NCI-H2227 (cell line): ENCODE measurements at regions not wholly inside any gene's neighbourhood (a gene's known extent, or its start where the extent isn't known, plus 50 kb on each side); places are given as distances from the start of the nearest gene placed in this dataset.
A peak's percentile ranks its signal among the peaks of the same experiment; 100 is the strongest.

Experiments used
- DNase-seq: peaks from one replicate; lab custom pipeline; 2025; ENCODE audit not compliant: unreplicated experiment; lab: John Stamatoyannopoulos, UW

DNA sequence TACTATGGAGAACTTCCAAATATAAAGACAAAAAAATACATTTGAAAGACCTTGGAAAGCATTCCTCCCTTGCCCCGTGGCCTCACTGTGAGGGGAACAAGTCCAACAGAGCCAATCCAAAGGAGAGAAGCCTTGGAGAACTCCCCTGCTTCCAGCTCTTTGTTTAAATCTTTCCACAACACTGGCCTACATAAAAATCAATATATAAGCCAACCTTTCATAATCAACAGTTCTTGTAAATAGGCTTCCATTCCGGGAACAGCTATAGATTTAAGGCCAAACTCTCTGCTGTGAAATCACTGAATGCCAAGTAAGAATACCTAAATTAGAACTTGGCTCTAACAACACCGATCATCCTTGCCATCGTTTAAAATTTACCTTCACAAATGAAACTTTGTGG lies 242.1 kb downstream of the HACE1 start:
- DNase-seq, result no peak

DNA sequence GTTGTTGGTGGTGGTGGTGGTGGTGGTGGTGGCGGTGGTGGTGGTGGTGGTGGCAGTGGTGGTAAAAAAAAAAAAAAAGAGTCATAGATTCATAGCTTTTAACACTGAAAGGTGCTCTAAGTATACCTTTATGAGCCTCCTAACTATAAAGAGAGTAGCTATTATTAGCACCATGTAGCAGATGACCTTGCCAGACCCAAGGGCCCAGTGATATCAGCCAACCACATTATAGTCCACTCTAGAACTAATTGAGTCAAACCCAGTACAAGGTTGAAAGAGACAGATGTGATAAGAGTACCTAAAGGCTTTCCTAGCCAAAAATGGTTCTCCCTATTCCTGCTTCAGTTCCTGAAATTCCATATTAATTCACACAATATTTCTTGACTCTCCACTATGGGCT lies 245.3 kb downstream of the HACE1 start:
- DNase-seq, result no peak

DNA sequence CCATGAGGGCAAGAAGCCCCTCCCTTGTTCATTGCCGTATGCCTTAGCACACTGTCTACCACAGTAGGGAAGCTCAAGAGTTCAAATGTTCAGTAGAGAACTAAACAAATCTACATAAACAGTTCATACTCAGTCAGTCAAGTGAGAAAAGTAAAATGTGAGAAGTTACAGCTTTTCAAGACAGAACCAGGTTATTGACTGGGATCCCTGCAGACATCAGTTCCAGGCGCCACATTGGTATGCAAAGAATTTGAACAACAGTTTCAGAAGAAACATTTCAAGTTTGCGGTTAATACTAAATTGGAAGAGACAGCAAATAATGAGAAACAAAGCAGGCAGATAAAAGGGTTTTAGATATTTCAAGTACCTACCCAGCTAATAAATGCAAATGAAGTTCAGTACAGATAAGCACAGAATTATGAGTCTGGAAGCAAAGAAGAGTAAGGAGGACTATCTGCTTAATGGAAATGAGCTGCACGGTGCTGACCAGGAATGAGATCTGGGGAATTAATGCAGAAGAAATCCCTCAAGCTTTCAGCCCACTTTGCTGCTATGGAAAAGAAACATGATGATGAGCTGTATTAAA lies 246.2 kb downstream of the HACE1 start:
- no peak for DNase-seq

DNA sequence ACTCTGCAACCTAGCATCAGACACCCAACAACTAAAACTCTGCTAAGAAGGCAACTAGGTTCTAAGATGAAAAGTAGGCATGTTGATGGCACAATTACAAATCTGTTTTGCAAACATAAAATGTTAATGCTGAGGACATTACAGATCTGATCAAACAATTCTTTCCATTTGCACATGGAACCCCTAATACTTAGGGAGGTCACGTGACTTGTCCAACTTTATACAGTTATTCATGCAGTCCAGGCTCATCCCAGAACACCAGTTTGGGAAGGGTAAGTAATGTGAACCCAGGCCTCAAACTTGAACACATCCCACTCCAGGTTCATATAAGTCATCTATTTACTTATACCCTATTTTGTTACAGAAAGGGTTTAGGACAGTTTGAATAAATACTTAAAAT lies 247.2 kb downstream of the HACE1 start:
- no peak for DNase-seq

DNA sequence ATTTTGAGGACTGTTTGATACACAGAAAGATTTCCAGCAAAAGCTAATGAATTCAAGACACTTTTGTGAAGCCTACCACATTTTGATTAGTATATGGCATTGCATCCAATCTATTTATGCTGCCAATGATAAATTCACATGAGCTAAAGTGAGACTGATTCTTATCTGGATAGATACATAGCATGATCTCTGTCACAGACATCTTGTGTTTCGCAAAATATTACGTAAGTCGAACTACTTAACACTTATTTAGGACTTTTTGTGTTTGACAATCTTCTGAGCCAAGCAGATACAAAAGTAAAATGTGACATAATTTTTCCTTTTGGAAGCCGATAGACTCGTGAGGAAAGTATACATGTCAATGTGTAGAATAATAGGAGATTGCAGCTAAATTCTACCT lies 251.6 kb downstream of the HACE1 start:
- no peak for DNase-seq

DNA sequence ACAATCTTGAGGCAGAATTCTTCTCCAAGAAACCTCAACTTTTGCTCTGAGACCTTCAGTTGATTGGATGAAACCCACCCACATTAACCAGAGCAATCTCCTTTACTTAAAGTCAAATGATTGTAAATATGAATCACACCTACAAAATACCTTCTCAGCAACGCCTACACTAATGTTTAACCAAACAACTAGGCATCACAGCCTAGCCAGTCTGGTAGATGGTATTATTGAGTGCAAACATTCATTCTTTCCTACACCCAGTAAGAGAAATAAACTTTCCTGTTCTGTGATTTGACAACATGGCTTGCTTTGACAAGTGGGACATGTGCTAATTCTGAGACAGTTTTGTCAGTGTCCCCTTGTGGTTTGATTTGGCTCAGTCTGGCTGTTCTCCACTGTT lies 252.2 kb downstream of the HACE1 start:
- no peak for DNase-seq

DNA sequence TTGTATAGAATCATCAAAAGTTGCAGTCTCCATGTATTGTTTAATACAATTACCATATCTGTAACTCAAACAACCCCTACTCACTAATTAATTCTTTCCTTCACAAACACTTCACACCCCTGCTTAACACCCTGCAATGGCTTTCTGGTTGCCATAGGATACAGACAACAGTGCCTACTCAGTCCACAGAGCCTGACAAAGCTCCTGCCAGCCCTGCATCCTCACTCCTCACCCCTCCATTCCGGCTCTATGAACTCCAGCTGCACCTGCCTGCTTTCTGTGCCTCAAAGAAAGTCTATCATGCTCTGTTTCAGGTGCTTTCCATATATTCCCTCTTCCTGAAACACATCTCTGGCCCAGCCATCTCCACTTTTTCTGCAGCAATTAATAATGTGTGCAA lies 253.4 kb downstream of the HACE1 start:
- DNase-seq, result no peak

DNA sequence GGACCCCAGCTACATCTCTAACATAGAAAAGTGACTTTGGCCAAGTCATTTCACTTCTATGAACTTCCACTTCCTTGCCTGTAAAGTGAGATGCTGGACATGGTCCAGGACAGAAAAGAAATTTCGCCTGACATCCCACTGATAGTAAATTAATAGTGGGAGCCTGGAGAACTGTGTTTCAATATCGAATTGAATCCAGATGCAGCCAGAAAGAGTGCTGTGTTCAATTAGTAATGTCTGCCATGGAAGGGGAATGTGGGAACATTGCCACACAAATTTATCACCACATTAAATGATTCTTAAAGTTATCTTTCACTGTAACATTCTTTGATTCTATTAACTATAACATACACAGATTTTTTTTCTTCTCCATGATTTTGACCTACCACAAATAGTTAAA lies 255.0 kb downstream of the HACE1 start:
- no peak for DNase-seq

DNA sequence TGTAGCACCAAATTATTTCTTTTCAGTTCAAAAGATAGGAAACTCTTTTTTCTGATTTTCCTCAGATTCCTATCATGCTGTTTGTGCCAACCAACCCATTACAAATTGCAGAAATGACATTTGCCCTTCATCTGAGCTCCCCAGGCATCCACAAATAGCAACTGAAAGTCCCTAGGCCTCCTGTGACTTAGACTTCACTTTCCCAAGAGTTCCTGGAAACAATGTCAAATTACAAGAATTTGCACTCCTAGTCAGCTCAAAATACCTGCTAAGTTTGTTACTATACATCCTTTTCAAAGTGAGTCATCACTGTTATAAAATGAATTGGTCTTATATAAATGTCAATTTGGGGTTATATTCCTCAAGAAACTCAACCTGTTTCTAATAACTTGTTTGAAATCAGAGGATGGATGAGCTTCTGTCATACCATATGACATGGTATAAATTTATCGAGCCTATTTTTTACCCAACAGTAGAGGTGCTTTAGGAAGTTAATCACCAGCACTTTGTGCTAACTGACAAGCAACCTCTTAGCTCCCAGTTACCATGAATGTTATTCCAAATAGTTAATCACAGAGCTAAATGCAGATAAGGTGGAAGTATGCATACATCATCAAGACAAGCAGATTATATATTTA lies 256.5 kb downstream of the HACE1 start:
- no peak for DNase-seq

DNA sequence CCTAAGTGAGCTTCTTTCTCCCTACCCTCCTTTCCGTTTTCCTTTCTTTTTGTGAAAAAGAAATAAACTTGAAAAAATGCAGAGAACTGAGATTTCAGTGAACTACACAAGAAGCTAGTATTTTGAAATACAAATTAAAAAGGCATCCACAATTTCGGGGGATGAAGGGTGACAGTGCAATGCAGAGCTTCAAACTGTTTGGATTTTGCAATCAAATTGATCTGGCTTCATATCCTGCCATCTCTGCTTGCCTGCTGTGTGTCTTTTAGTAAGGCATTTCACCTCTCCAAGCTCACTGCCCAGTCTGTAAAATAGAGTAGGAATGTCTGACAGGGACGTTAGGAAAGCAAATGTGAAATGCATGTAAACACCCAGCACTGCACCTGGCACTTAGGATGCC lies 258.0 kb downstream of the HACE1 start:
- DNase-seq, result no peak

DNA sequence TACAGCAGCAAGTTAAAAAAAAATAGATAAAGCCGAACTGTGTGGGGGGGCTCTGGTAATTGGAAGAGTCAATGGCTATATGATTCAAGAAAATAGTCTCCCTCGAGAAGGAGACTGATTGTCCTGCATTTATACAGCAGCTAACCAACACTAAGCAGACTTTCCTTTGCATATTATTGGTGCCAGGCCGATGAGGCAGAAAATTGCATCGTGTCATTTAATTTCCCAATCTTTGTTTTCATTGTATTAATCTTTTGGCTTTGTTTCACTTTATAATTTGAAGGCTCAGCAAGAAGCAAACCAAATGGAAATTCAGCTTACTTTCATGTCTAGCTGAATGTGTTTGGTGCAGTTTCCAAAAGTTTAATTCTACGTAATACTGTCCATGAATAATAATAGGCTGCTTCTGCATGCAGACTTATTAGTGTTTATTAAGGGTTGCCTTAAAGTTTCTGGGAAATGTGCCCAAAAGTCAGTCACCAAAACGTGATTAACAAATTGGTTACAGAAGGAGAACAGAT lies 258.5 kb downstream of the HACE1 start:
- DNase-seq, result no peak

DNA sequence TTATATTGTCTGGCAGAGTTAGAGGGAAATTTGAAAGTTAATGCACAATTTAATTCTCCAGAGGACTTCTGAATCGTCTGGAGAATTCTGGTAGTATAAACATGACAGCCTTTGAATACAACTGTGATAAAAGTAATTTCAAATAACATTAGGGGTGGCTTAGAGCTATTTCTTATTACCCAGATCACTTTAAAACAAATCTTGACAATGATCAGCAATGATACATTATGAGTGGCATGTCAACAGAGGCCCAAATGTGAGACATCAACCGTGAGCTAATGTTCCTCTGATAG lies 259.1 kb downstream of the HACE1 start:
- DNase-seq, result no peak

DNA sequence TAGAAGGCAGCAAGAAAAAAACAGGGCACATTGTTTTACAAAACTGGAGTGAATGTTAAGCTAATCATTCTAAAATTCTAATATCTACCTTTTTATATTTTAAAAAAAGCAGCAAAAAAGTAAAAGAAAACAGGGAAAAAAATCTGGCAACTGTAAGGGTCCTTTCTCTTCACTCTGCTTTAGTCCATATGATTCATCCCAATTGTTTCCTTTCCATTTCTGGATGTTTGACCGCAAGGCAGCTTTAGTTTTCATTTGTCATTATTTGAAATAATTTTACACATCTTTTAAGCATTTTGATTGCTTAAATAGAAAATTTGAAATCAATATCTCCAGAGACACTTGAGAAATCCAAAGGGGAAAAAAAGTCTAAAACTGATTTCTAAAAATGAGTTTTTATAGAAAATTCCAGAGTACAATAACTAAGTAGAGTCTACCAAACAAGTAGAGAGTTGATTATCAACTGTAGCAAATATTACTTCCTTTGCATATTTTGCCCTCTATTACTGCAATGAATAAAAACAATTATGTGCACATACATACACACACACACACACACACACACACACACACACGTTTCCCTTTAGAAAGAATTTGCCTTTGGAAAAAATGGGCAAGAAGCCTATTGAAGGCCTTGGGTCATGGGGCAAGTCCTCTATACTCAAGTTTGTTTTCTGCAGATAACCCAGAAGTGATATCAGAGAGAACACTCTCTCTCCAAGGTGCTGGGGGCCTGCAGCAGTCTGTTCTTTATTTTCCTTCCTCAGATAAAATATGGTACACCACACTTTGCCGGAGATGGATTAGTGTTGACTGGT lies 259.7 kb downstream of the HACE1 start:
- no peak for DNase-seq

DNA sequence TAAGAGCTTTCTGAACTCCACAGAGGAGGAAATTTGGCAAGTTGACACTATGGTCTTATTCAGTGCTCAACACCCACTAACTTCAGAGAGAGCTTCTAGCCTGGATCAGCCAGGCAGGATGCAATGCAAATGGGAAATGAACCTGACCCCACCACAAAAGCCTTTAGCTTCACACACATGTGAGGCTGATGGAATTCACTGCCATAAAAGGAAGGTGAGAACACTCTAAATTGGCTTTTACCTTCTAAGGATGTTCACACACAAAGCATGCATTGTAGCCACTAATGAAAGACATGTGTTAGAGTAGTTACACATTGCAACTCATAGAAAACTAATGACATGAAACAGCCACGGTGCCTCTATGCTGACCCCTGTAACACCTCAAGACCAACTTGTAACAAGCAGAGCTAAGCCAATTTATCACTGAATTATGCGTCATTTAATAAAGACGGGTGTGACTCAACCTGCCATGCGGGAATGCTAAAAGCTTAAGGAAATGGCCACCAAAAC lies 262.1 kb downstream of the HACE1 start:
- no peak for DNase-seq

DNA sequence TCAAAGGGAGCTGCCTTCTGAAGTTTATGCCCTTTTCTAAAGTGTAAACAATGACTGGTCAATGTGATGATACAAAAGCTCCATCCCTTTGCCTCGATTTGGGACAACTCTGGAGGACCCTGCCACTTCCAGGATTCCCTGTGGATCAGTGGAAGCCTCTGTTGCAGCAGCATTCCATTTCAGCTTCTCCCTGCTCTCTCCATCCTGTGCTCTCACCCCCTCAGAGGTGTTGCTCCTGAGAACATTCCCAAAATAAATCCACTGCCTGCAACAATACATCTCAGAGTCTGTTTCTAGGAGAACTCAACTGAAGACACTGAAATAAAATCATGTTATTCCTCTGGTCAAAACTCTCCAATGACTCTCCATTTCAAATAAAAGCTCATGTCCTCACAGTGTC lies 263.6 kb downstream of the HACE1 start:
- no peak for DNase-seq

DNA sequence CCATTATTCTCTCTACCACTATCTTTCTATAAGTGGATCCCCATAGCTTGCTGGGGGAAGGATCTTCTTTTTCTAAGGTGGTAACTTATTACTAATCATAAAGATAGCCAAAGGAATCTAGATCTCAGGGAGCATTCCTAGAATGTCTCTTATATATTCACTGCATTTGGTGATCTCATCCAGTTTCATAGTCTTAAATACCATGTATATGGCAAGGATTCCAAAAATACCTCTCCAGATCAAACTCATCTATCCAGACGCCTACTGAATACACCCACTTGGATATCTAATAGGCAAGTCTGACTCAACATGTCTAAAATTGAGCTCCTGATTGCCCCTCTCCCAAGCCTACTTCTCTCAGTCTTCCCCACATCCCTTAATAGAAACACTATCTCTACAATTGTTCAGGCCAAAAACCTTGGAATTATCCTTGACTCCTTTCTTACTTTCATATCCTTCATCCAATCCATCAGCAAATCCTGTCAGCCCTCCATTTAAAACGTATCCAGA lies 264.4 kb downstream of the HACE1 start:
- no peak for DNase-seq

DNA sequence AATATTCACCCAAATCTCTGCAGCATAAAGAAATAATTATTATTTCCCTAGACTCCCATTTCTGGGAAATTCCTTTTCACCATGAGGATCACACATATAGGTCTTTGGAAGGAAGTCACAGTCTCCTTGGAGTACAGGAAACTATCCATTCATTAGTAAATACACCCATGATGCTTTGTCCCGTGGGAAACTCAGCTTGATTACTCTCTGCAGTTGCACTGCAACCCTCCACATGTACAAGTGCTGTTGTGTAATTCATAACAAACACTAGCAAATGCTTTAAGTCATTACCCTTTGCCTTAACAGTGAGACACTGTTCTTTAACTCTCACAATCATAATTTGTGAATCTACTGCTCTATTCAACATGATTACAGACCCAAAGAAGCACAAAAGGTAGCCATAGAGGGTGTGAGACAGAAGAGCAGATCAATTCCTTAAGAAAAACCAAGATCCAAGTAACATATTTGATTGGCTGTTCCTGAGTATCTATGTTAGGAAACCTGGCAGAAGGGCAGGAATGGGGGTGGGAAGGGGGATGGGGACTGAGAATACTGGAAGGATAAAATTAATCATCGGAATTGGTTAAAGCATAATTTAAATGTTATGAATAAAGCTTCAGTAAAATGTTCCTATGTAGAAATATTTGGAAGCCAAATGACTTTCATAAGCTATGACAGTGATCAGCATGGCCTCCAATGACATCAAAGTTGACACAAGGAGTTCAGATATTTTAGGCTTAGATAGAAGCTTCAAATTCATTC lies 268.0 kb downstream of the HACE1 start:
- no peak for DNase-seq

DNA sequence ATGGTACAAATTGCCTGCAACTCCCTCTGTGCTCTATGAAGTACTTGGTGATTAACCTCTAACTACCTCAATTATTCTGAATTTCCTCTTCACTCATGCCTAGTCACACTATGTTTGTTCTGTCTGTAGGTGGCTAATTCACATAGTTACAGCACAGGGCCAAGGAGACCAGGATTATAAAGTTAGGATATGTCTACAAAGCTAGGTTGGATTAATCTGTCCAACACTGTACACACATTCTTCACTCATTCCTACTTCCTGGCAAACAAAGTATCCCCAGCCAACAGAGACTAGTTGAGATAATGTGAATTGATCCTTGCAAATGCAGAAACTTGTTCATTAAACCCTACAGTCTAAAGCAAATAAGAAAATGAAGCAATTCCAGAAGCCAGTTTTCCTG lies 269.8 kb downstream of the HACE1 start:
- DNase-seq, result peak; percentile 16

DNA sequence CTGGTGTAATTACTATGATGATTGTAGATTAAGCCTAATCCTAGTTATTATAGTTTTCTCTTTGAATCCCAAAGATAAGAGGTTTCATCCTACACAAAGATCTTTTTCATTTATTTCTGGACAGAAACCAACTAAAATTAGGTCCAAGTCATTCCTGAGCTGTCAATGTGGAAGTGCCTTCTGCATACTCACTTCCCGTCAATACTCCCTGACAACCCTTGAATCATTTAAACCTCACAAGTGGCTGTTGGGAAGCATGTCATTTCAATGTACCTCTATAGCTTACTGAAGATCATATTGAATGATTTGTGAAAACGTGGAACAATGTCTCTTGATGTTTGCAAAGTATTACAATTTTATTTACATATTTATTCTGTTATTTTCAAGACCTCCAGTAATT lies 274.1 kb downstream of the HACE1 start:
- peak; percentile 82 for DNase-seq

DNA sequence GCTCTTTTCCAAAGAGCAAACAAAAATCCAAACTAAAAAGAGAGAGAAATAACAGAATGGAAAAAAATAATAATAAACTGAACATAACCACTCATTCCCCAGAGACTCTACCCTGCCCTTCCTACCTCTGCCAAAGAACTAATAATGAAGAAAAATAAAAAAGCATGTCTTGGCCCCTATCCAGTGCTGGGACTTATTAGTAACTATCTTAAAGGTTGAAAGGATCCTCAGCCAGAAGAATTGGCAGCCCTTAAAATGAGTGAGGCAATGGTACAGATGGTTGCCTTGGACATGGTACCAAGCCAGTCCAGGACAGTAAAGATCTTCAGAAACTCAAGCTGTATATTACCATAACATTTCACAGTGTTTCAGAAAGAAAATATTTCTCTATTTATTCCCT lies 279.3 kb downstream of the HACE1 start:
- no peak for DNase-seq

DNA sequence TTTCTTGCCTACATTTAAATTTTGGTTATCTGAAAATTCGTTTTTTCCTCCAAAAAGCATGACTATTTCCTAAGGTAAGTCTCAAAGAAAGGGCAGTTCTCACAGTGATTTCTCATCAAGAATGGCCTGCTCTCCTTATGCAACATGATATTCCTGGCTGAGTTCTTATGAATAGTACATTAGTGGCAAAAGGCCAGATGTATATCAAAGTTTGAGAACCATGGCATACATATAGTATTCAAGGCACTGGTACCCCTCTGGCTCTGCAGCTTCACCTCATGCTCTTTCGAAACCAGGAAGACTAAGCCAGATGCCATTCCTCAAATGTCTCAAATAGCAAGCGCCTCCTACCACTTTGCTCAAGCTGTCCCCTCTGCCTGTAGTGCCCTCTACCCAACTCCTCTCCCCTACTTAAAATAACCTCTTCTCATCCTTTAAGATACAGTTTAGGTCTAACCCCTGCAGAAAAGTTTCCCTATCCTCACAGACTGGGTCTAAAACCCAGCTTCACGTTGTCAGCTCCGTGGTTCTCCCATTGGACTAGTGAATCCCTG lies 280.3 kb downstream of the HACE1 start:
- DNase-seq, result no peak
